A549 (cell line): ENCODE measurements at regions not wholly inside any gene's neighbourhood (a gene's known extent, or its start where the extent isn't known, plus 50 kb on each side); places are given as distances from the start of the nearest gene placed in this dataset.

Experiments used
- ATAC-seq, 2 experiments: fragments of 200-7000 bp in 1 of 2; fragments of >200 bp in 1 of 2; cut with Nextera tagmentation in 1 of 2; cut with Tn5 transposase in 1 of 2; 3 replicates each; pipeline versions ENCODE4 v1.8.0 to v1.9.1; 2018 to 2020; ENCODE audit warnings: mild to moderate bottlenecking in 1 of 2, moderate library complexity in 1 of 2
- CTCF ChIA-PET: fragments of 300-600 bp; sonication (Branson Sonifier 250); formaldehyde crosslinking; extraction: SDS; loops from one replicate; lab custom pipeline; 2021; ENCODE audit warnings: antibody characterized with exemption, inconsistent platforms; lab: Yijun Ruan, JAX
- POLR2A ChIA-PET: fragments of 350-600 bp; formaldehyde crosslinking; extraction: SDS; loops from one replicate; lab custom pipeline; 2021; ENCODE audit warnings: antibody characterized with exemption, inconsistent platforms; lab: Yijun Ruan, JAX
- DNase-seq, 2 experiments: peaks; one replicate each; pipeline versions ENCODE4 v3.0.0 to v3.0.0-alpha.2; 2011 to 2016; ENCODE audit warnings: low read depth in 1 of 2, low spot score in 1 of 2
- FAIRE-seq: peaks from 2 replicates; lab custom pipeline; 2011; peaks lifted over from hg19 to GRCh38; lab: Jason Lieb, UNC
- H3K27ac ChIP-seq, 2 experiments: fragments of >200 bp; sonication (Bioruptor Twin); formaldehyde crosslinking; 3 replicates each; pipeline ENCODE4 v1.5.1; 2016 to 2017
- H3K4me1 ChIP-seq: fragments of >200 bp; sonication (Bioruptor Twin); formaldehyde crosslinking; 3 replicates; pipeline ENCODE4 v1.6.1; 2016
- H3K4me2 ChIP-seq: fragments of >200 bp; sonication (Bioruptor Twin); formaldehyde crosslinking; 3 replicates; pipeline ENCODE4 v1.6.1; 2016
- H3K4me3 ChIP-seq: fragments of >200 bp; sonication (Bioruptor Twin); formaldehyde crosslinking; 3 replicates; pipeline ENCODE4 v1.5.1; 2016
- H3K9me3 ChIP-seq: fragments of >200 bp; sonication (Bioruptor Twin); formaldehyde crosslinking; 3 replicates; pipeline ENCODE4 v1.6.1; 2016
- BHLHE40 ChIP-seq: IDR thresholded peaks from 2 replicates; pipeline ENCODE4 v1.6.1; 2012; ENCODE audit warnings: low read depth, low read length, inconsistent platforms
- CEBPB ChIP-seq, 2 experiments: fragments of >200 bp in 1 of 2; sonication (Bioruptor Twin) in 1 of 2; formaldehyde crosslinking in 1 of 2; IDR thresholded peaks; 2 replicates each; pipeline ENCODE4 v1.6.1; 2012 to 2016
- CHD4 ChIP-seq: fragments of 200-600 bp; sonication (generic); IDR thresholded peaks from 2 replicates; pipeline ENCODE4 v1.6.1; 2016; ENCODE audit warnings: antibody characterized with exemption, mild to moderate bottlenecking, borderline replicate concordance
- EHF ChIP-seq: fragments of 250-450 bp; sonication (Bioruptor Pico); IDR thresholded peaks from 2 replicates; pipeline ENCODE4 v1.5.0; 2020; ENCODE audit warnings: mild to moderate bottlenecking
- EP300 ChIP-seq, 2 experiments: fragments of >200 bp; sonication (Bioruptor Twin); formaldehyde crosslinking; IDR thresholded peaks; 2 replicates in 1 of 2; 3 replicates in 1 of 2; pipeline ENCODE4 v1.6.1; 2016 to 2017
- ESRRA ChIP-seq: fragments of 150-350 bp; IDR thresholded peaks from 2 replicates; pipeline ENCODE4 v1.6.1; 2014; ENCODE audit warnings: mild to moderate bottlenecking, low read length, borderline replicate concordance
- FOSL2 ChIP-seq, 2 experiments: fragments of 450-650 bp in 1 of 2; fragments of >200 bp in 1 of 2; sonication (Bioruptor Twin) in 1 of 2; formaldehyde crosslinking; IDR thresholded peaks; 2 replicates each; pipeline versions ENCODE4 v1.5.0 to v1.6.1; 2016 to 2020; ENCODE audit warnings: mild to moderate bottlenecking in 1 of 2, moderate library complexity in 1 of 2
- GATA3 ChIP-seq: IDR thresholded peaks from 2 replicates; pipeline ENCODE4 v1.6.1; 2012; ENCODE audit warnings: borderline replicate concordance
- HOXA7 ChIP-seq: fragments of 250-450 bp; sonication (Bioruptor Pico); IDR thresholded peaks from 2 replicates; pipeline ENCODE4 v1.5.0; 2020; ENCODE audit warnings: mild to moderate bottlenecking, moderate library complexity
- HOXB13 ChIP-seq: fragments of 250-450 bp; sonication (Bioruptor Pico); IDR thresholded peaks from 2 replicates; pipeline ENCODE4 v1.5.0; 2020; ENCODE audit warnings: low read depth, mild to moderate bottlenecking, moderate library complexity
- JUNB ChIP-seq: fragments of >200 bp; sonication (Bioruptor Twin); formaldehyde crosslinking; IDR thresholded peaks from 2 replicates; pipeline ENCODE4 v1.6.1; 2016
- KDM5A ChIP-seq: fragments of 200-600 bp; sonication (generic); IDR thresholded peaks from 2 replicates; pipeline ENCODE4 v1.6.1; 2016; ENCODE audit warnings: antibody characterized with exemption, mild to moderate bottlenecking
- MAFK ChIP-seq: fragments of 450-650 bp; IDR thresholded peaks from 2 replicates; pipeline ENCODE4 v1.6.1; 2014; ENCODE audit not compliant: partially characterized antibody
- NR3C1 ChIP-seq: fragments of >200 bp; sonication (Bioruptor Twin); formaldehyde crosslinking; IDR thresholded peaks from 3 replicates; pipeline ENCODE4 v1.6.1; 2017
- POLR2A ChIP-seq: IDR thresholded peaks from 2 replicates; pipeline ENCODE4 v1.6.1; 2012; ENCODE audit warnings: mild to moderate bottlenecking, low read length
- RARB ChIP-seq: fragments of 250-450 bp; sonication (Bioruptor Pico); IDR thresholded peaks from 2 replicates; pipeline ENCODE4 v1.8.0; 2021; ENCODE audit warnings: mild to moderate bottlenecking, moderate library complexity
- RFX5 ChIP-seq: fragments of 450-650 bp; IDR thresholded peaks from 2 replicates; pipeline ENCODE4 v1.7.1; 2014; ENCODE audit warnings: antibody characterized with exemption, mild to moderate bottlenecking, moderate library complexity
- RNF2 ChIP-seq: fragments of 200-600 bp; sonication (generic); IDR thresholded peaks from 2 replicates; pipeline ENCODE4 v1.6.1; 2016; ENCODE audit warnings: low read depth, mild to moderate bottlenecking, antibody characterized with exemption, moderate library complexity, borderline replicate concordance
- TFCP2L1 ChIP-seq: fragments of 250-450 bp; sonication (Bioruptor Pico); IDR thresholded peaks from 2 replicates; pipeline ENCODE4 v1.5.0; 2021; ENCODE audit warnings: mild to moderate bottlenecking
- ZFP36 ChIP-seq: fragments of 450-650 bp; IDR thresholded peaks from 2 replicates; pipeline ENCODE4 v1.6.1; 2014; ENCODE audit warnings: borderline replicate concordance; ENCODE audit not compliant: partially characterized antibody
- WGBS: methylation state at CpG from one replicate; pipeline ENCODE4 v1.1.6; 2017; ENCODE audit errors: missing lambda C conversion rate; 5-methylcytosine and 5-hydroxymethylcytosine counted together
- TF ChIP-seq, protein P1 (sequence below): fragments of 450-650 bp; IDR thresholded peaks from 2 replicates; pipeline ENCODE4 v1.6.1; 2014; ENCODE audit warnings: antibody characterized with exemption
- TF ChIP-seq, protein P2 (sequence below): IDR thresholded peaks from 2 replicates; pipeline ENCODE4 v1.6.1; 2012
- TF ChIP-seq, protein P3 (sequence below): IDR thresholded peaks from 2 replicates; pipeline ENCODE4 v1.6.1; 2012; ENCODE audit warnings: low read depth, borderline replicate concordance
- TF ChIP-seq, protein P4 (sequence below): fragments of 200-600 bp; sonication (generic); IDR thresholded peaks from 2 replicates; pipeline ENCODE4 v1.6.1; 2016; ENCODE audit warnings: antibody characterized with exemption, mild to moderate bottlenecking, moderate library complexity
- TF ChIP-seq, protein P5 (sequence below): fragments of 150-350 bp; IDR thresholded peaks from 2 replicates; pipeline ENCODE4 v1.6.1; 2014; ENCODE audit warnings: low read depth, mild to moderate bottlenecking, low read length
- TF ChIP-seq, protein P6 (sequence below): fragments of >200 bp; sonication (Bioruptor Twin); formaldehyde crosslinking; IDR thresholded peaks from 2 replicates; pipeline ENCODE4 v1.6.1; 2016

DNA sequence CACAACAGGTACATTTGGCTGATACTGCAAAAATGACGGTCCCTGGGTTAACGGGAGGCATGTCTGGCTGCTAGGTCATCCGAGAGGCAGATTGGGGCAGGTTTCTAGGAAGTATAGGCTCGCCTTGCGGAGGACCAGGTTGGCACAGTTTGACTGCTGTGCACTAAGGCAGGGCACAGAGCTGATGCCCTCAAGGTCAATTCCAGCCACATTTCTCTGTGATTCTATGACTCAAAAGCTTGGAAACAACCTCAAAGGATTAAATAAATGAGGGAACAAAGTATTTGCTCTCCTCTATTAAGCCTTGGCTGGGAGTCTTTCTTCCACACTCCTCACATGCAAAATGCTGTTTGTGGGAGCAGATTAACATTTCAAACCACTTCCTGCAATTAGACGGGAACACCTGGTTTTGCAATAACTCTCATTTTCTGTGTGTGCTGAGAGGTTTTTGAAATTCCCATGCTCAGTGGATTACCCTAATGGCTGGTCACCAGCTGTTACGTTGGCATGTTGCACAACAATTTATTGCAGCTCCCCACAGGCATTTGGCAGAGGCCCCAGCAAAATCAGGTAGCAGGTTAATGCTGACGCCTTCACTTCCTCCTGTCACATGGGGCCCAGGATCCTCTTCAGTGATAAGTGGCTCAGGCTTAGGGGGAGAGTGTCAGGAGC lies 61.0 kb upstream of the PLET1 start:
- ATAC-seq (peak; percentile 68 to 76), FAIRE-seq (no peak), DNase-seq (peak in 1 of 2 experiments; percentile 67)
- CTCF ChIA-PET, result no interaction called here
- peaks cover 7% of the 10 kb centered on the region for H3K9me3 ChIP-seq
- H3K4me2 ChIP-seq, result peak overlapping the region; percentile 55
- no peak overlapping the region for H3K4me3 ChIP-seq
- peak overlapping the region; percentile 38 to 70; a peak in 4 of 6 replicates for H3K27ac ChIP-seq
- 47% methylated on average over 7 of the region's 8 CpGs for WGBS
- TF ChIP-seq ESRRA (no peak), GATA3 (peak; percentile 35; the same call in 1 of the 2 replicates), BHLHE40 (no peak), KDM5A (no peak), FOSL2 (IDR thresholded peaks at IDR 0.05) (0 out of 2 replicates have a peak, but pooled peaks have one; percentile 21), FOSL2 (CRISPR knock-in tag; IDR thresholded peaks at IDR 0.05) (no peak), POLR2A (no peak), CEBPB (IDR thresholded peaks at IDR 0.05) (peak; percentile 84 to 88), MAFK (peak; percentile 26), CHD4 (no peak), HOXA7 (no peak), HOXB13 (no peak), JUNB (peak; percentile 32; the same call in 1 of the 2 replicates), EHF (CRISPR knock-in tag) (no peak), EP300 (IDR thresholded peaks at IDR 0.05) (peak in 1 of 2 experiments; percentile 60; a peak in 1 of 5 replicates), RNF2 (no peak), RFX5 (no peak), NR3C1 (no peak), ZFP36 (no peak), TFCP2L1 (CRISPR knock-in tag) (no peak), RARB (CRISPR knock-in tag) (no peak)
- TF ChIP-seq, protein P1, sequence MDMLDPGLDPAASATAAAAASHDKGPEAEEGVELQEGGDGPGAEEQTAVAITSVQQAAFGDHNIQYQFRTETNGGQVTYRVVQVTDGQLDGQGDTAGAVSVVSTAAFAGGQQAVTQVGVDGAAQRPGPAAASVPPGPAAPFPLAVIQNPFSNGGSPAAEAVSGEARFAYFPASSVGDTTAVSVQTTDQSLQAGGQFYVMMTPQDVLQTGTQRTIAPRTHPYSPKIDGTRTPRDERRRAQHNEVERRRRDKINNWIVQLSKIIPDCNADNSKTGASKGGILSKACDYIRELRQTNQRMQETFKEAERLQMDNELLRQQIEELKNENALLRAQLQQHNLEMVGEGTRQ, result peak; percentile 15; the same call in 1 of the 2 replicates
- TF ChIP-seq, protein P2, sequence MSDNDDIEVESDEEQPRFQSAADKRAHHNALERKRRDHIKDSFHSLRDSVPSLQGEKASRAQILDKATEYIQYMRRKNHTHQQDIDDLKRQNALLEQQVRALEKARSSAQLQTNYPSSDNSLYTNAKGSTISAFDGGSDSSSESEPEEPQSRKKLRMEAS, result no peak
- TF ChIP-seq, protein P3, sequence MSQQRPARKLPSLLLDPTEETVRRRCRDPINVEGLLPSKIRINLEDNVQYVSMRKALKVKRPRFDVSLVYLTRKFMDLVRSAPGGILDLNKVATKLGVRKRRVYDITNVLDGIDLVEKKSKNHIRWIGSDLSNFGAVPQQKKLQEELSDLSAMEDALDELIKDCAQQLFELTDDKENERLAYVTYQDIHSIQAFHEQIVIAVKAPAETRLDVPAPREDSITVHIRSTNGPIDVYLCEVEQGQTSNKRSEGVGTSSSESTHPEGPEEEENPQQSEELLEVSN, result no peak
- TF ChIP-seq, protein P4, sequence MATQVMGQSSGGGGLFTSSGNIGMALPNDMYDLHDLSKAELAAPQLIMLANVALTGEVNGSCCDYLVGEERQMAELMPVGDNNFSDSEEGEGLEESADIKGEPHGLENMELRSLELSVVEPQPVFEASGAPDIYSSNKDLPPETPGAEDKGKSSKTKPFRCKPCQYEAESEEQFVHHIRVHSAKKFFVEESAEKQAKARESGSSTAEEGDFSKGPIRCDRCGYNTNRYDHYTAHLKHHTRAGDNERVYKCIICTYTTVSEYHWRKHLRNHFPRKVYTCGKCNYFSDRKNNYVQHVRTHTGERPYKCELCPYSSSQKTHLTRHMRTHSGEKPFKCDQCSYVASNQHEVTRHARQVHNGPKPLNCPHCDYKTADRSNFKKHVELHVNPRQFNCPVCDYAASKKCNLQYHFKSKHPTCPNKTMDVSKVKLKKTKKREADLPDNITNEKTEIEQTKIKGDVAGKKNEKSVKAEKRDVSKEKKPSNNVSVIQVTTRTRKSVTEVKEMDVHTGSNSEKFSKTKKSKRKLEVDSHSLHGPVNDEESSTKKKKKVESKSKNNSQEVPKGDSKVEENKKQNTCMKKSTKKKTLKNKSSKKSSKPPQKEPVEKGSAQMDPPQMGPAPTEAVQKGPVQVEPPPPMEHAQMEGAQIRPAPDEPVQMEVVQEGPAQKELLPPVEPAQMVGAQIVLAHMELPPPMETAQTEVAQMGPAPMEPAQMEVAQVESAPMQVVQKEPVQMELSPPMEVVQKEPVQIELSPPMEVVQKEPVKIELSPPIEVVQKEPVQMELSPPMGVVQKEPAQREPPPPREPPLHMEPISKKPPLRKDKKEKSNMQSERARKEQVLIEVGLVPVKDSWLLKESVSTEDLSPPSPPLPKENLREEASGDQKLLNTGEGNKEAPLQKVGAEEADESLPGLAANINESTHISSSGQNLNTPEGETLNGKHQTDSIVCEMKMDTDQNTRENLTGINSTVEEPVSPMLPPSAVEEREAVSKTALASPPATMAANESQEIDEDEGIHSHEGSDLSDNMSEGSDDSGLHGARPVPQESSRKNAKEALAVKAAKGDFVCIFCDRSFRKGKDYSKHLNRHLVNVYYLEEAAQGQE, result no peak
- TF ChIP-seq, protein P5, sequence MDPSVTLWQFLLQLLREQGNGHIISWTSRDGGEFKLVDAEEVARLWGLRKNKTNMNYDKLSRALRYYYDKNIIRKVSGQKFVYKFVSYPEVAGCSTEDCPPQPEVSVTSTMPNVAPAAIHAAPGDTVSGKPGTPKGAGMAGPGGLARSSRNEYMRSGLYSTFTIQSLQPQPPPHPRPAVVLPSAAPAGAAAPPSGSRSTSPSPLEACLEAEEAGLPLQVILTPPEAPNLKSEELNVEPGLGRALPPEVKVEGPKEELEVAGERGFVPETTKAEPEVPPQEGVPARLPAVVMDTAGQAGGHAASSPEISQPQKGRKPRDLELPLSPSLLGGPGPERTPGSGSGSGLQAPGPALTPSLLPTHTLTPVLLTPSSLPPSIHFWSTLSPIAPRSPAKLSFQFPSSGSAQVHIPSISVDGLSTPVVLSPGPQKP, result no peak
- TF ChIP-seq, protein P6, sequence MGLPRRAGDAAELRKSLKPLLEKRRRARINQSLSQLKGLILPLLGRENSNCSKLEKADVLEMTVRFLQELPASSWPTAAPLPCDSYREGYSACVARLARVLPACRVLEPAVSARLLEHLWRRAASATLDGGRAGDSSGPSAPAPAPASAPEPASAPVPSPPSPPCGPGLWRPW, result peak; percentile 72; the same call in 1 of the 2 replicates
- H3K4me1 ChIP-seq, result peaks cover 30% of the 10 kb centered on the region
- POLR2A ChIA-PET, result no interaction called here
